SK-N-MC (cell line): ENCODE measurements at regions not wholly inside any gene's neighbourhood (a gene's known extent, or its start where the extent isn't known, plus 50 kb on each side); places are given as distances from the start of the nearest gene placed in this dataset.

ENCODE experiments used
- EZH2 ChIP-seq: fragments of 200-600 bp; sonication (generic); IDR thresholded peaks from one replicate; pipeline ENCODE4 v1.6.1; 2017; ENCODE audit warnings: antibody characterized with exemption
- POLR2AphosphoS5 ChIP-seq: IDR thresholded peaks from 2 replicates; pipeline ENCODE4 v1.6.1; 2012; ENCODE audit warnings: mild to moderate bottlenecking, low read depth, low read length, borderline replicate concordance

DNA sequence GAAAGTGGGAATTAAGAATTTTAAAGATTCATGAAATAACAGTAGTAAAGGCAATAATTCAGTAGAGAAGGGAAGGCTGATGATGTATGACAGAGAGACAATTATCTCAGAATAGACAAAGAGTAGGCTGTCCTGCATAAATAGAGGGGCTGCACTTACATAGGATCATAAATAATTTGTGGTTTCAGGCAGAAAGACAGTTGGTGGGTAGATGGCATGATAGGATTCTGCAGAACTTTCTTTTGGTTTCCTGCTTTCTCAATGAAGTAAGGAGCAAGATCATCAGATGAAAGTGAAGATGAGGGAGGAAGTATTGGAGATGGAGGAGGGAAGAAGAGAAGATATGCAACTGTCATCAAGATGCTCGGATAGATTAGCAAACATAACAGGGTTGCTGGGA, 604.9 kb upstream of the ZFP42 start:
- TF ChIP-seq EZH2 (no peak), POLR2AphosphoS5 (no peak)
